PFSK-1 (cell line): ENCODE measurements at regions not wholly inside any gene's neighbourhood (a gene's known extent, or its start where the extent isn't known, plus 50 kb on each side); places are given as distances from the start of the nearest gene placed in this dataset.

ENCODE experiments used
- FOXP2 ChIP-seq: optimal IDR thresholded peaks from 2 replicates; pipeline ENCODE3; 2011; ENCODE audit warnings: borderline replicate concordance, control low read depth, inconsistent platforms; ENCODE audit not compliant: insufficient read depth; ENCODE audit errors: extremely low read length, extremely low read depth
- POLR2AphosphoS5 ChIP-seq: IDR thresholded peaks from 2 replicates; pipeline ENCODE4 v1.6.1; 2012; ENCODE audit warnings: low read depth, mild to moderate bottlenecking, control low read depth, low read length, moderate library complexity
- SIN3A ChIP-seq: IDR thresholded peaks from 2 replicates; pipeline ENCODE4 v1.6.1; 2012; ENCODE audit warnings: mild to moderate bottlenecking, low read length, moderate library complexity, borderline replicate concordance; ENCODE audit not compliant: insufficient read depth
- TAF1 ChIP-seq: IDR thresholded peaks from 2 replicates; pipeline ENCODE4 v1.6.1; 2012; ENCODE audit warnings: low read length, control low read depth, borderline replicate concordance; ENCODE audit not compliant: insufficient read depth
- TF ChIP-seq, protein P1 (sequence below), 2 experiments: IDR thresholded peaks; 2 replicates each; pipeline versions ENCODE4 v1.6.1 to v1.8.0; 2011 to 2012; ENCODE audit warnings: low read depth in 2 of 2, low read length in 2 of 2, control low read depth in 1 of 2, inconsistent platforms in 1 of 2, mild to moderate bottlenecking in 1 of 2, moderate library complexity in 1 of 2; ENCODE audit not compliant: insufficient read depth in 1 of 2

GRCh38 chr1:234858722-234859121 is 248.7 kb upstream of the IRF2BP2 start:
- TF ChIP-seq, protein P1, sequence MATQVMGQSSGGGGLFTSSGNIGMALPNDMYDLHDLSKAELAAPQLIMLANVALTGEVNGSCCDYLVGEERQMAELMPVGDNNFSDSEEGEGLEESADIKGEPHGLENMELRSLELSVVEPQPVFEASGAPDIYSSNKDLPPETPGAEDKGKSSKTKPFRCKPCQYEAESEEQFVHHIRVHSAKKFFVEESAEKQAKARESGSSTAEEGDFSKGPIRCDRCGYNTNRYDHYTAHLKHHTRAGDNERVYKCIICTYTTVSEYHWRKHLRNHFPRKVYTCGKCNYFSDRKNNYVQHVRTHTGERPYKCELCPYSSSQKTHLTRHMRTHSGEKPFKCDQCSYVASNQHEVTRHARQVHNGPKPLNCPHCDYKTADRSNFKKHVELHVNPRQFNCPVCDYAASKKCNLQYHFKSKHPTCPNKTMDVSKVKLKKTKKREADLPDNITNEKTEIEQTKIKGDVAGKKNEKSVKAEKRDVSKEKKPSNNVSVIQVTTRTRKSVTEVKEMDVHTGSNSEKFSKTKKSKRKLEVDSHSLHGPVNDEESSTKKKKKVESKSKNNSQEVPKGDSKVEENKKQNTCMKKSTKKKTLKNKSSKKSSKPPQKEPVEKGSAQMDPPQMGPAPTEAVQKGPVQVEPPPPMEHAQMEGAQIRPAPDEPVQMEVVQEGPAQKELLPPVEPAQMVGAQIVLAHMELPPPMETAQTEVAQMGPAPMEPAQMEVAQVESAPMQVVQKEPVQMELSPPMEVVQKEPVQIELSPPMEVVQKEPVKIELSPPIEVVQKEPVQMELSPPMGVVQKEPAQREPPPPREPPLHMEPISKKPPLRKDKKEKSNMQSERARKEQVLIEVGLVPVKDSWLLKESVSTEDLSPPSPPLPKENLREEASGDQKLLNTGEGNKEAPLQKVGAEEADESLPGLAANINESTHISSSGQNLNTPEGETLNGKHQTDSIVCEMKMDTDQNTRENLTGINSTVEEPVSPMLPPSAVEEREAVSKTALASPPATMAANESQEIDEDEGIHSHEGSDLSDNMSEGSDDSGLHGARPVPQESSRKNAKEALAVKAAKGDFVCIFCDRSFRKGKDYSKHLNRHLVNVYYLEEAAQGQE (IDR thresholded peaks at IDR 0.05; ENCODE audit: insufficient read depth in 1 of 2, low read depth in 2 of 2, low read length in 2 of 2), result no peak
- TF ChIP-seq SIN3A (no peak), POLR2AphosphoS5 (no peak), TAF1 (no peak), FOXP2 (no peak)

- TF ChIP-seq SIN3A (no peak), TAF1 (no peak), FOXP2 (no peak)
- TF ChIP-seq, protein P1 (IDR thresholded peaks at IDR 0.05; ENCODE audit: insufficient read depth in 1 of 2, low read depth in 2 of 2, low read length in 2 of 2), result no peak
Measured at GRCh38 chr1:234856845-234857245, 246.9 kb upstream of the IRF2BP2 start.

DNA sequence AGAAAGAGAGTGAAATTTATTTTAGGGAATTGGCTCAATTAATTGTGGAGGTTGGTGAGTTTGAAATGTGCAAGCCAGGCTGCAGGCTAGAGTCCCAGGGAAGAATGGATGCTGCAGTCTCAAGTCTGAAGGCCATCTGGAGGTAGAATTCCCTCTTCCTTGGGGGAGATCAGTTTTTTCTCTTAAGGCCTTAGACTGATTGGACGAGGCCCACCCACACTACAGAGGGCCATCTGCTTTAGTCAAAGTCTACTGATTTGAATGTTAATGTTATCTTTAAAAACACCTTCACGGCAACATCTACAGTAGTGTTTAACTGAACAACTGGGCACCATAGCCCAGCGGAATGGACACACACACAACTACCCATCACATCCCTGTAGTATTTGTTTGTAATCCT is 245.9 kb upstream of the IRF2BP2 start:
- no peak for TF ChIP-seq POLR2AphosphoS5
- TF ChIP-seq FOXP2, result no peak
- no peak for TF ChIP-seq SIN3A
- TF ChIP-seq TAF1, result no peak

DNA sequence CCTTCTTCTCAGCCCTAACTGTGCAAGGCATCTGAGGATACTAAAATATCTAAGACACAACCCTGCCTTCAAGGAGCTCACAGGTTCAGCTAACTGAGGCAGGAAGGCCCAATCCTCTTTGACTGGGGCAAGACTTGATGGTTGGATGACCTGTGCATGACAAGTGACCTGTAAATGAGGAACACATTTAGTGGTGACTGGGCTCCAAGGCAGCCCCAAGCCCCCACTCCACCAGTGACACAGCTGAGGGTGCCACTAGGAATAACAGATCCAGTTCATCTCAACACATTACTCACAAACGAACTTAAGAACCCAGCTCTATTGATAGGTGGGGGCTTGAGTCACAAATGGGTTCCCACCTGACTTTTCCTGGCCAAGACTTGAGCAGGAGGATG is 244.7 kb upstream of the IRF2BP2 start:
- TF ChIP-seq FOXP2 (no peak), POLR2AphosphoS5 (no peak), SIN3A (no peak), TAF1 (no peak)
- TF ChIP-seq, protein P1 (IDR thresholded peaks at IDR 0.05; ENCODE audit: insufficient read depth in 1 of 2, low read depth in 2 of 2, low read length in 2 of 2), result no peak

DNA sequence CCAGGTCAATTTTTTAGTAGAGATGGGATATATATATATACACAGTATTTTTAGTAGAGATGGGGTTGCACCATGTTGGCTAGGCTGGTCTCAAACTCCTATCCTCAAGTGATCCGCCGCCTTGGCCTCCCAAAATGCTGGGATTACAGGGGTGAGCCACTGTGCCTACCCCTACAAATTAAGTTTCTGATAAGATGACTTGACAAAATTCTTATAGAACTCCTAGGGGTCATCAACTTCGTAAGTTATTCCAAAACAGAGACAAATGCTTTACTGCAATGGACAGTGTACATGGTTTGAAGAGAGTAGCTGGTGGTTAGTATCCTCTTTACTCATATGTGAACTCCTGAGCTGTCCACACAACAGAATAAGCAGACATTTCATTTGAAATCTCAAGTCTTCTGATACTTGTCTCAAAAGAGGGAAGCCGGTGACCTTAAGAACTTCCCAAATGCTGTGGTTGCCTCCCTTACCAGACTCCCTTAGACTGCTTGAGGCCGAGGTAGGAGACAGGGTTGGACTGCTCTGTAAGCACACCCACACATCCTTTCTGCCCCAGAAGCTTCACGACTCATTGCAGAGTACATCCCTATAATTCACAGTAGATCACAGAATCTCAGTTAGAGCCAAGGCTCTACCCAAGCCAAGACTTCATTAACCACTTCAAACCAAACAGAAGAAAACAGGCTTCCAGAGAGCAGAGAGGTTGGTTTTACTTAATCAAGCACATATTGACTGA is 244.1 kb upstream of the IRF2BP2 start:
- no peak for TF ChIP-seq FOXP2
- TF ChIP-seq SIN3A, result no peak
- TF ChIP-seq, protein P1 (IDR thresholded peaks at IDR 0.05; ENCODE audit: insufficient read depth in 1 of 2, low read depth in 2 of 2, low read length in 2 of 2), result no peak
- no peak for TF ChIP-seq POLR2AphosphoS5
- no peak for TF ChIP-seq TAF1
